SK-N-MC (cell line): ENCODE measurements at regions not wholly inside any gene's neighbourhood (a gene's known extent, or its start where the extent isn't known, plus 50 kb on each side); places are given as distances from the start of the nearest gene placed in this dataset.

ENCODE experiments used
- EZH2 ChIP-seq: fragments of 200-600 bp; sonication (generic); IDR thresholded peaks from one replicate; pipeline ENCODE4 v1.6.1; 2017; ENCODE audit warnings: antibody characterized with exemption
- POLR2AphosphoS5 ChIP-seq: IDR thresholded peaks from 2 replicates; pipeline ENCODE4 v1.6.1; 2012; ENCODE audit warnings: mild to moderate bottlenecking, low read depth, low read length, borderline replicate concordance

DNA sequence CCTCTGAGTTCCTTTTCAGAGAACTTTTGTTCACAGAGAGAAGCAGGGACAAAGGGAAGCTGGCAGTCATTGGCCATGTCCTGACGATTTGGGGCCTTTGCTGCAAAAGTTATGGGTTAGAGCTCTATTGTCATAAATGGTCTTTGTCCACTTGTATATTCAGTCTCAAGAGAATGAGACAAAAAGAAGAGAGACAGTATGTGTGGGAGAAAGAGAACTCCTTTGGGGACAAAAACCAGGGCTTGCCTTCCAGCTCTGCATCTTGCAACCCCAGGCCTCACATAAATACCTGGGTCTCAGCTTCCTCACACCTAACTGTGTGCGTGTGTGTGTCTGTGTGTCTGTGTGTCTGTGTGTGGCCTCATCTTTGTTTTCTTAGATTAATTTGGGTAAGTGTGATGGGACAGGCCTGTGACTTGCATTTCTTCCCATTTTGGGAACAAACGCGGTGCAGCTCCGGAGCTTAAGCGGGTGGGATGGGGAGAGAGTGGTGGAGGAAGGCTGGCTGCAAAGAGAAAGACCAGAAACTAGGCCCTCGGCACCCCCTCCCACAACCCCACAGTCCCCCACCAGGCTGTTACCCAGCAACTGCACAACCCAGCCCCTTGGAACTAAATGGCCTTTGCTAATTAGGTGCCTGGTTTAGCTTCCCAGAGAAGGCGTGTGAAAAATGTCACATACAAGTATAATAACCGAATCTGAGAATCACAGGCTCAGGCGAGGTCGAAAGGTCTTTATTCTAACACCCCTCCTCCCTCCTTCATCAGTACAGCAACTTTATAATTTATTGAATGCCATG is 376.9 kb downstream of the CDK5RAP2 start:
- no peak for TF ChIP-seq EZH2
- no peak for TF ChIP-seq POLR2AphosphoS5
